WERI-Rb-1 (cell line): ENCODE measurements at regions not wholly inside any gene's neighbourhood (a gene's known extent, or its start where the extent isn't known, plus 50 kb on each side); places are given as distances from the start of the nearest gene placed in this dataset.

Experiments
- DNase-seq: peaks from one replicate; pipeline ENCODE4 v3.0.0-alpha.2; 2020
- H3K27ac ChIP-seq: fragments of 250-450 bp; sonication (Bioruptor Pico); 2 replicates; pipeline ENCODE4 v1.5.1; 2020; ENCODE audit warnings: mild to moderate bottlenecking, moderate library complexity
- H3K27me3 ChIP-seq: fragments of 250-450 bp; sonication (Bioruptor Pico); 2 replicates; pipeline ENCODE4 v1.5.1; 2021; ENCODE audit warnings: mild to moderate bottlenecking, low read depth, moderate library complexity; ENCODE audit not compliant: insufficient read depth, severe bottlenecking
- H3K36me3 ChIP-seq: fragments of 250-450 bp; sonication (Bioruptor Pico); 2 replicates; pipeline ENCODE4 v1.5.1; 2020; ENCODE audit warnings: mild to moderate bottlenecking, moderate library complexity
- H3K4me3 ChIP-seq: 2 replicates; pipeline ENCODE4 v1.5.1; 2011; ENCODE audit warnings: low read depth, mild to moderate bottlenecking, control low read depth, low read length
- H3K9me3 ChIP-seq: fragments of 250-450 bp; sonication (Bioruptor Pico); 2 replicates; pipeline ENCODE4 v1.5.1; 2021; ENCODE audit warnings: mild to moderate bottlenecking, moderate library complexity; ENCODE audit not compliant: severe bottlenecking
- TF ChIP-seq, protein P1 (sequence below): IDR thresholded peaks from 2 replicates; pipeline ENCODE4 v1.5.1; 2011; ENCODE audit warnings: low read depth, mild to moderate bottlenecking, control low read depth, inconsistent platforms, low read length

DNA sequence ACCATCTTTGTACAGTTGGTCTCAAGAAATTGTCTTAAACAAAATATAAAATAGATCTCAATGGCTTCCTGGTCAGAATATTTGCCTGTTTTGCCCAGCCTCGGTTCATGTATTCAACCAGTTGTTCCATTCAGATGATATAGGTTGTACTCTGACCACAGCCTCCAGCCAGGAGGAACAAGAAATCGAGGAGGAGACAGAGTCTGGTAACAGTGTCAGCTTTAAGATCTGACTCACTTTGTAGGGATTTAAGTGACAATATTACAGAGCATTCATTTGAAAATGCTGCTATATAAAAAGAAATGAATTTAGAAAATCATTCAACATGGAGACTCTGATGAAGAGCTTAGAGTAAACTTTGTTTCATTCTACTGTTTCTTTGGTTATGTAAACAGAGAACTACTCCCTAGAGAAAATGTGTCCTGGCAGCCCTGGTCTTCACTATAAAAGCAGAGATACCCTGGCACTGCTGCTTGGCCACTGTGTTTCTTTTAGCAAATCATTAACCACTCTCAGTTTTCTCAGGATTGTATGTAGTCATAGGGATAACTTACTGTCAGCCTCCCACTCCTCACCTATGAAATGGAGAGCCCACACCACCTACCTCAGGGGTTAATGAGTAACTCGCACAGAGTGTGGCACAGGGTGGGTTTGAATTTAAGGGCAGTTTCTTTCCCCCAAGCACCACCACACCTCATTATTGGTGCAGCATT, 53.5 kb downstream of the PAGE2 start:
- TF ChIP-seq, protein P1, sequence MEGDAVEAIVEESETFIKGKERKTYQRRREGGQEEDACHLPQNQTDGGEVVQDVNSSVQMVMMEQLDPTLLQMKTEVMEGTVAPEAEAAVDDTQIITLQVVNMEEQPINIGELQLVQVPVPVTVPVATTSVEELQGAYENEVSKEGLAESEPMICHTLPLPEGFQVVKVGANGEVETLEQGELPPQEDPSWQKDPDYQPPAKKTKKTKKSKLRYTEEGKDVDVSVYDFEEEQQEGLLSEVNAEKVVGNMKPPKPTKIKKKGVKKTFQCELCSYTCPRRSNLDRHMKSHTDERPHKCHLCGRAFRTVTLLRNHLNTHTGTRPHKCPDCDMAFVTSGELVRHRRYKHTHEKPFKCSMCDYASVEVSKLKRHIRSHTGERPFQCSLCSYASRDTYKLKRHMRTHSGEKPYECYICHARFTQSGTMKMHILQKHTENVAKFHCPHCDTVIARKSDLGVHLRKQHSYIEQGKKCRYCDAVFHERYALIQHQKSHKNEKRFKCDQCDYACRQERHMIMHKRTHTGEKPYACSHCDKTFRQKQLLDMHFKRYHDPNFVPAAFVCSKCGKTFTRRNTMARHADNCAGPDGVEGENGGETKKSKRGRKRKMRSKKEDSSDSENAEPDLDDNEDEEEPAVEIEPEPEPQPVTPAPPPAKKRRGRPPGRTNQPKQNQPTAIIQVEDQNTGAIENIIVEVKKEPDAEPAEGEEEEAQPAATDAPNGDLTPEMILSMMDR, result no peak
- peaks cover 2% of the 10 kb centered on the region for H3K27me3 ChIP-seq
- no peaks in the 10 kb centered on the region for H3K36me3 ChIP-seq
- no peak overlapping the region for H3K27ac ChIP-seq
- no peak for DNase-seq
- H3K4me3 ChIP-seq, result no peak overlapping the region
- no peaks in the 10 kb centered on the region for H3K9me3 ChIP-seq

DNA sequence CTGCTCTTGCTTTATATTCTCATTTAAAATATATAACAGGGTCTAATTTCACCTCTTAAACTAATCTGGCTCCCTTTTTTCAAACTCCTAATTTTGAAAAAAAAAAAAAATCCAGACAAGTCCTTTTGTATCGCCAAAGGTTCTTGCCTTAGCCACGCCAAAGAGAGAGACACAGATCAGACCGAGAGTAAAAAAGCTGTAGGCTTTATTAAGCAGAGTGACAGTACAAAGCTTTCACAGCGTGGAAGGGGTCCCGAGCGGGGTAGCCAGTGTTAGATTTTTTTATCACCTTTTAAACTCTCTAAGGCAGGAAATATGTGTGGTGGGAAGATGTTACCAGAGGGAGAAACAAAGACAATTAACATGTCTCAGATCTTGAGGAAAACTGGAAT, 54.1 kb downstream of the PAGE2 start:
- Histone ChIP-seq H3K4me3 (no peak overlapping the region), H3K36me3 (no peaks in the 10 kb centered on the region), H3K9me3 (no peaks in the 10 kb centered on the region), H3K27ac (no peak overlapping the region), H3K27me3 (peaks cover 2% of the 10 kb centered on the region)
- no peak for DNase-seq
- TF ChIP-seq, protein P1, result no peak

DNA sequence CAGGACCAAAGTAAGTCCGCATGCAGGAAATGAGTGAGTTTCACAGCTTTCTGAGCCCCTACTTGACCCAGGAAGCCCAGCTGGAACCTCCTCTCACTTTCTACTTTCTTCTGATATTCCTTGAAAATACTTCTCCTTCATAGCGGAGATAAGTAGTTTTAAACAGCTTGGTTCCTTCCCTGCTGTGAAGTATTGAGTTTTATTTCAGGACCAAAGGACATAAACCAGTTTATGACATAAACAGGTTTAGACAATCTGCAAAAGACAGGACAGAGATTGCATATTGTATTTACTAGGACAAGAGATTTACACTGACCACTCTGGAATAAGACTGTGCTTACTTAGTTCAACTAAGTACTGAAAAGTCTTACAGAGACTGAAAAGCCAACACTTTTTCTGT, 54.8 kb downstream of the PAGE2 start:
- DNase-seq, result no peak
- H3K9me3 ChIP-seq, result no peaks in the 10 kb centered on the region
- no peak overlapping the region for H3K27ac ChIP-seq
- no peaks in the 10 kb centered on the region for H3K36me3 ChIP-seq
- TF ChIP-seq, protein P1, result no peak
- peaks cover 2% of the 10 kb centered on the region for H3K27me3 ChIP-seq
- H3K4me3 ChIP-seq, result no peak overlapping the region

DNA sequence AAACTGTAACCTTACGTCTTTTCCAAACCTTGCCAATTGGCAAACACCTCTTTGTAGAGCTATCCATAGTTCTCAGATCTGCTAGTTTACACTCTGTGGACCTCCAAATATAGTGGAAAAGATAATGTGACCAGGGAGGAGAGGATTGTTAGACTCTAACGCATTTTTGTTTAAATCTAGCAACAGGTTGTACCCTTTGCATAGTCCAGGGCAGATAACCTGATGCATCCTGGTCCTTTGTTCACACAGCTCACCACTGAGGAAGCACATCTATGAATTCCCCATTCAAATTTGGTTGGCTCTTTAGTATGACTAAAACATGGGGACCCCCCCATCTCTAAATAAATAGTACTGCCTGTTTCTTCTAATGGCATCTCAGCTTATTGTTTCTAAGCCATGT, 55.9 kb downstream of the PAGE2 start:
- H3K4me3 ChIP-seq, result no peak overlapping the region
- H3K9me3 ChIP-seq, result no peaks in the 10 kb centered on the region
- H3K36me3 ChIP-seq, result no peaks in the 10 kb centered on the region
- peaks cover 2% of the 10 kb centered on the region for H3K27me3 ChIP-seq
- TF ChIP-seq, protein P1, result no peak
- DNase-seq, result no peak
- H3K27ac ChIP-seq, result no peak overlapping the region

DNA sequence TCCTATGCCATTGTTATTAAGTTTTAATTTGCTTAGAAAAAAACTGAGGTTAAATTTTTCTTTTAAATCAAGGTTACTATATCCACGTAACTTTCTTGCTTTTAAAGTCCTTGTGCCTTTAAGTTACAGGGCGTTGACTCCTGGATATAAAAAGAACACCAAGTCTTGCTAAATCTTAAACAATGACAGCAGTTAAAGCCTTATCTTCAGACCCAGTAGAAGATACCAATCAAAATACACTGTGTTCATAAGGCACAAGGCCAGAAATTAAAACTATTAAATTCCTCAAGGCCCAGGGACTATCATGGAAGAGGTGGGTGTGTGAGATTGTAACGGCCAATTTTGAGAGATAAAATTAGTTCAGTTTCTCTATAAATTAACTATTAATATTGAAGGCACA, 60.4 kb downstream of the PAGE2 start:
- Histone ChIP-seq H3K27ac (no peak overlapping the region), H3K27me3 (peaks cover 4% of the 10 kb centered on the region), H3K36me3 (no peaks in the 10 kb centered on the region), H3K9me3 (no peaks in the 10 kb centered on the region), H3K4me3 (no peak overlapping the region)
- no peak for DNase-seq
- TF ChIP-seq, protein P1, result no peak

DNA sequence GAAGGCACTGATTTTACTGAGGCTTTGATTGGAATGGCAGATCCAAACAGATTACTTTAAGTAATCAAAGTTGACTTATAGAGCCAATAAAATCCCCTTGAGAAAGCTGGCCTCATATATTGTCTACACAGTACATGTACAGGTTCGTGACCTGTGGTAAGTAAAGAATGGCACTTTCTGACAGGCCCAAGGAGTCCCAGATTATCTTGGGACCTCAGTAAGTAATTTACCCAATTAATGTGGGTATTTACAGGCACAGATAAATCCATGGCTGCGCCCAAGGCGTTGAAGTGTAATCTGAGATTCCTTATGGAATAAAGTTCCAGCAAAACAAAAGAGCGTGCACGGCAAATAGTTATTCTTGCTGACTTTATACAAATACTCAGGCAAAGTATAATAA, 62.4 kb downstream of the PAGE2 start:
- Histone ChIP-seq H3K27me3 (peaks cover 4% of the 10 kb centered on the region), H3K9me3 (no peaks in the 10 kb centered on the region), H3K27ac (no peak overlapping the region), H3K4me3 (no peak overlapping the region), H3K36me3 (no peaks in the 10 kb centered on the region)
- TF ChIP-seq, protein P1, result no peak
- no peak for DNase-seq
